Esophagus squamous epithelium (tissue), 4 donors: ENCODE measurements at regions not wholly inside any gene's neighbourhood (a gene's known extent, or its start where the extent isn't known, plus 50 kb on each side); places are given as distances from the start of the nearest gene placed in this dataset.

Experiments used
- CTCF ChIP-seq, 6 experiments: fragments of 450-650 bp in 4 of 6; fragments of 200-600 bp in 2 of 6; sonication (generic) in 2 of 6; IDR thresholded peaks; one replicate each; pipeline ENCODE4 v1.5.1; 2016 to 2019; ENCODE audit warnings: antibody characterized with exemption in 6 of 6, mild to moderate bottlenecking in 4 of 6, moderate library complexity in 4 of 6
- POLR2A ChIP-seq, 4 donors: fragments of 450-650 bp; IDR thresholded peaks; one replicate each; pipeline ENCODE4 v1.6.1; 2017; ENCODE audit warnings: antibody characterized with exemption in 4 of 4, mild to moderate bottlenecking in 4 of 4, moderate library complexity in 3 of 4

GRCh38 chr1:166730299-166730888 is 108.9 kb upstream of the POGK start:
- TF ChIP-seq CTCF (IDR thresholded peaks at IDR 0.05) (no peak), POLR2A (IDR thresholded peaks at IDR 0.05) (no peak)
